GM18502 (cell line): ENCODE measurements at regions not wholly inside any gene's neighbourhood (a gene's known extent, or its start where the extent isn't known, plus 50 kb on each side); places are given as distances from the start of the nearest gene placed in this dataset.

Experiments
- ATAC-seq: cut with Tn5 transposase; IDR thresholded peaks from one replicate; pipeline ENCODE4 v1.9.1; 2021; ENCODE audit warnings: mild to moderate bottlenecking; ENCODE audit not compliant: unreplicated experiment, poor library complexity

GRCh38 chr16:66315210-66315825 lies 51.2 kb upstream of the CDH5 start:
- ATAC-seq = peak; percentile 94

GRCh38 chr16:66311306-66311705 lies 55.2 kb upstream of the CDH5 start:
- ATAC-seq = no peak

- ATAC-seq = no peak
Measured at GRCh38 chr16:66309215-66309807, 57.2 kb upstream of the CDH5 start.

GRCh38 chr16:66308096-66308495 lies 58.4 kb upstream of the CDH5 start:
- no peak for ATAC-seq

GRCh38 chr16:66306366-66307150 lies 59.9 kb upstream of the CDH5 start:
- ATAC-seq = no peak

- no peak for ATAC-seq
Measured at GRCh38 chr16:66304961-66305360, 61.5 kb upstream of the CDH5 start.

GRCh38 chr16:66304151-66304550 lies 62.3 kb upstream of the CDH5 start:
- no peak for ATAC-seq

- no peak for ATAC-seq
Measured at GRCh38 chr16:66300501-66300900, 66.0 kb upstream of the CDH5 start.

- no peak for ATAC-seq
Measured at GRCh38 chr16:66300037-66300436, 66.5 kb upstream of the CDH5 start.

GRCh38 chr16:66299349-66299748 lies 67.1 kb upstream of the CDH5 start:
- ATAC-seq = no peak

- ATAC-seq = no peak
Measured at GRCh38 chr16:66298571-66299120, 67.8 kb upstream of the CDH5 start.

- no peak for ATAC-seq
Measured at GRCh38 chr16:66298006-66298405, 68.5 kb upstream of the CDH5 start.

GRCh38 chr16:66296591-66296990 lies 69.9 kb upstream of the CDH5 start:
- ATAC-seq = no peak

- ATAC-seq = no peak
Measured at GRCh38 chr16:66295761-66296546, 70.5 kb upstream of the CDH5 start.

GRCh38 chr16:66295213-66295612 lies 71.3 kb upstream of the CDH5 start:
- no peak for ATAC-seq

- no peak for ATAC-seq
Measured at GRCh38 chr16:66294507-66294906, 72.0 kb upstream of the CDH5 start.

- no peak for ATAC-seq
Measured at GRCh38 chr16:66293932-66294331, 72.6 kb upstream of the CDH5 start.

- no peak for ATAC-seq
Measured at GRCh38 chr16:66293207-66293735, 73.2 kb upstream of the CDH5 start.

GRCh38 chr16:66292241-66292935 lies 74.1 kb upstream of the CDH5 start:
- ATAC-seq = no peak

GRCh38 chr16:66291833-66292232 lies 74.7 kb upstream of the CDH5 start:
- ATAC-seq = no peak
